H1 (cell line): ENCODE measurements at regions not wholly inside any gene's neighbourhood (a gene's known extent, or its start where the extent isn't known, plus 50 kb on each side); places are given as distances from the start of the nearest gene placed in this dataset.

Experiments
- CTCF ChIA-PET: fragments of 300-600 bp; sonication (Branson Sonifier 250); formaldehyde crosslinking; loops from one replicate; lab custom pipeline; 2021; ENCODE audit not compliant: partially characterized antibody; lab: Charles Lee
- POLR2A ChIA-PET: fragments of 300-600 bp; sonication (Branson Sonifier 250); formaldehyde crosslinking; loops from one replicate; lab custom pipeline; 2021; ENCODE audit warnings: inconsistent platforms; ENCODE audit not compliant: partially characterized antibody; lab: Charles Lee
- DNase-seq, 2 experiments: peaks; one replicate each; pipeline versions ENCODE4 v3.0.0 to v3.0.0-alpha.2; 2010 to 2022; ENCODE audit warnings: low spot score in 2 of 2, low read depth in 1 of 2, mixed read lengths in 1 of 2
- FAIRE-seq: peaks from 2 replicates; lab custom pipeline; 2011; peaks lifted over from hg19 to GRCh38; lab: Jason Lieb, UNC
- H2AFZ ChIP-seq: 2 replicates; pipeline ENCODE4 v1.8.1; 2012; ENCODE audit warnings: low read length, inconsistent platforms
- H2AK5ac ChIP-seq: 2 replicates; pipeline ENCODE4 v1.6.1; 2013; ENCODE audit warnings: low read depth, low read length
- H2BK120ac ChIP-seq: replicated peaks from 2 replicates; pipeline ENCODE3; 2013; ENCODE audit warnings: low read depth, low read length, inconsistent platforms
- H2BK12ac ChIP-seq: 2 replicates; pipeline ENCODE4 v1.6.1; 2013; ENCODE audit warnings: low read depth, low read length
- H2BK15ac ChIP-seq: 2 replicates; pipeline ENCODE4 v1.6.1; 2013; ENCODE audit warnings: low read length
- H2BK20ac ChIP-seq: 2 replicates; pipeline ENCODE4 v1.6.1; 2013; ENCODE audit warnings: low read length
- H2BK5ac ChIP-seq: 2 replicates; pipeline ENCODE4 v1.6.1; 2013; ENCODE audit warnings: low read depth, low read length
- H3K14ac ChIP-seq: 2 replicates; pipeline ENCODE4 v1.6.1; 2013; ENCODE audit warnings: inconsistent platforms; ENCODE audit not compliant: insufficient read length
- H3K18ac ChIP-seq: 2 replicates; pipeline ENCODE4 v1.6.1; 2013; ENCODE audit warnings: low read length; ENCODE audit errors: extremely low read depth
- H3K23ac ChIP-seq: 2 replicates; pipeline ENCODE4 v1.6.1; 2013; ENCODE audit warnings: inconsistent platforms; ENCODE audit not compliant: insufficient read length
- H3K23me2 ChIP-seq: 2 replicates; pipeline ENCODE4 v1.6.1; 2013; ENCODE audit warnings: low read depth, low read length
- H3K27ac ChIP-seq: 2 replicates; pipeline ENCODE4 v1.6.1; 2011; ENCODE audit warnings: low read depth, low read length, inconsistent platforms
- H3K27me3 ChIP-seq, 4 experiments: replicated peaks in 1 of 4; 1 replicate in 1 of 4; 2 replicates in 3 of 4; pipeline versions ENCODE4 v1.6.1 to v1.8.1; 2011 to 2013; ENCODE audit warnings: low read length in 3 of 4, mild to moderate bottlenecking in 3 of 4, inconsistent platforms in 2 of 4, mixed read lengths in 2 of 4, moderate library complexity in 1 of 4; ENCODE audit not compliant: control insufficient read depth in 3 of 4, insufficient read depth in 3 of 4; ENCODE audit errors: extremely low read depth in 1 of 4
- H3K36me3 ChIP-seq, 4 experiments: 2 replicates each; pipeline versions ENCODE4 v1.6.1 to v1.8.1; 2011 to 2013; ENCODE audit warnings: mild to moderate bottlenecking in 4 of 4, low read length in 3 of 4, moderate library complexity in 2 of 4, control low read depth in 1 of 4, inconsistent platforms in 1 of 4; ENCODE audit not compliant: insufficient read depth in 4 of 4, control insufficient read depth in 2 of 4
- H3K4ac ChIP-seq: replicated peaks from 2 replicates; pipeline ENCODE3; 2013; ENCODE audit warnings: low read length, low read depth, mixed read lengths, inconsistent platforms; ENCODE audit not compliant: insufficient read length
- H3K4me1 ChIP-seq, 4 experiments: replicated peaks in 1 of 4; 1 replicate in 1 of 4; 2 replicates in 3 of 4; pipeline versions ENCODE4 v1.6.1 to v1.8.1; 2011 to 2013; ENCODE audit warnings: low read length in 3 of 4, inconsistent platforms in 2 of 4, mixed read lengths in 1 of 4; ENCODE audit not compliant: insufficient read depth in 4 of 4, control insufficient read depth in 3 of 4
- H3K4me2 ChIP-seq, 2 experiments: 2 replicates each; pipeline versions ENCODE4 v1.6.1 to v1.8.1; 2011 to 2013; ENCODE audit warnings: low read depth in 2 of 2, low read length in 2 of 2, control low read depth in 1 of 2, inconsistent platforms in 1 of 2, mild to moderate bottlenecking in 1 of 2; ENCODE audit not compliant: insufficient read depth in 1 of 2
- H3K4me3 ChIP-seq, 4 experiments: fragments of 200-600, 300-600 bp in 1 of 4; sonication (generic), shearing (Covaris generic), sonication (Bioruptor Twin) in 1 of 4; 2 replicates each; pipeline versions ENCODE4 v1.5.1 to v1.8.1; 2011 to 2016; ENCODE audit warnings: low read length in 4 of 4, low read depth in 3 of 4, control low read depth in 2 of 4, inconsistent platforms in 2 of 4, mild to moderate bottlenecking in 2 of 4, mixed read lengths in 1 of 4, moderate library complexity in 1 of 4; ENCODE audit not compliant: insufficient read depth in 2 of 4; ENCODE audit errors: extremely low read depth in 1 of 4
- H3K56ac ChIP-seq: replicated peaks from 2 replicates; pipeline ENCODE3; 2013; ENCODE audit warnings: low read depth, mild to moderate bottlenecking, mixed read lengths, low read length, inconsistent platforms; ENCODE audit not compliant: insufficient read length
- H3K79me1 ChIP-seq: 2 replicates; pipeline ENCODE4 v1.6.1; 2013; ENCODE audit warnings: low read depth, low read length, control low read depth
- H3K79me2 ChIP-seq, 2 experiments: 2 replicates each; pipeline versions ENCODE4 v1.6.1 to v1.8.1; 2012 to 2013; ENCODE audit warnings: low read length in 2 of 2, mild to moderate bottlenecking in 2 of 2, inconsistent platforms in 1 of 2; ENCODE audit not compliant: insufficient read depth in 2 of 2, control insufficient read depth in 1 of 2
- H3K9ac ChIP-seq, 4 experiments: replicated peaks in 1 of 4; 1 replicate in 1 of 4; 2 replicates in 3 of 4; pipeline versions ENCODE4 v1.6.1 to v1.8.1; 2011 to 2013; ENCODE audit warnings: low read depth in 3 of 4, low read length in 3 of 4, control low read depth in 2 of 4, mild to moderate bottlenecking in 2 of 4, moderate library complexity in 2 of 4, inconsistent platforms in 1 of 4; ENCODE audit errors: extremely low read depth in 1 of 4
- H3K9me3 ChIP-seq, 2 experiments: 2 replicates each; pipeline versions ENCODE4 v1.6.1 to v1.8.1; 2012 to 2013; ENCODE audit warnings: mild to moderate bottlenecking in 2 of 2, moderate library complexity in 2 of 2, control low read depth in 1 of 2, inconsistent platforms in 1 of 2, low read depth in 1 of 2, low read length in 1 of 2, mixed read lengths in 1 of 2; ENCODE audit not compliant: insufficient read depth in 2 of 2
- H4K20me1 ChIP-seq, 2 experiments: replicated peaks in 1 of 2; 2 replicates each; pipeline versions ENCODE3 to v1.8.1; 2011 to 2013; ENCODE audit warnings: inconsistent platforms in 2 of 2, low read length in 2 of 2, mild to moderate bottlenecking in 1 of 2; ENCODE audit not compliant: insufficient read depth in 2 of 2, control insufficient read depth in 1 of 2
- H4K5ac ChIP-seq: 2 replicates; pipeline ENCODE4 v1.6.1; 2013; ENCODE audit warnings: low read length, low read depth, mixed read lengths, inconsistent platforms; ENCODE audit not compliant: insufficient read length
- H4K8ac ChIP-seq: 2 replicates; pipeline ENCODE4 v1.8.0; 2013; ENCODE audit warnings: mild to moderate bottlenecking, moderate library complexity, low read length, inconsistent platforms; ENCODE audit not compliant: insufficient read depth; ENCODE audit errors: extremely low read depth
- H4K91ac ChIP-seq: replicated peaks from 2 replicates; pipeline ENCODE3; 2013; ENCODE audit warnings: low read length, mixed read lengths, inconsistent platforms; ENCODE audit not compliant: insufficient read length
- BCL11A ChIP-seq, 2 experiments: IDR thresholded peaks; one replicate each; pipeline ENCODE4 v1.6.1; 2011; ENCODE audit warnings: low read depth in 2 of 2, low read length in 2 of 2, mild to moderate bottlenecking in 2 of 2
- BRCA1 ChIP-seq: IDR thresholded peaks from 2 replicates; pipeline ENCODE4 v1.6.1; 2012; ENCODE audit warnings: low read depth, low read length, improper control_type of control experiment
- CBX8 ChIP-seq: fragments of 300-800, 300-1000 bp; sonication (generic); IDR thresholded peaks from 2 replicates; pipeline ENCODE4 v1.7.1; 2016; ENCODE audit warnings: low read depth, low read length, borderline replicate concordance
- CEBPB ChIP-seq: IDR thresholded peaks from 2 replicates; pipeline ENCODE4 v1.6.1; 2012; ENCODE audit warnings: low read depth, low read length
- CHD2 ChIP-seq: IDR thresholded peaks from 2 replicates; pipeline ENCODE4 v1.6.1; 2012; ENCODE audit warnings: low read length, improper control_type of control experiment
- CREB1 ChIP-seq: IDR thresholded peaks from 2 replicates; pipeline ENCODE4 v1.6.1; 2012; ENCODE audit warnings: inconsistent platforms
- HDAC6 ChIP-seq: IDR thresholded peaks from one replicate; pipeline ENCODE4 v1.7.1; 2012; ENCODE audit warnings: low read depth, mild to moderate bottlenecking, inconsistent platforms, low read length, moderate library complexity
- MAX ChIP-seq: IDR thresholded peaks from 2 replicates; pipeline ENCODE4 v1.6.1; 2012; ENCODE audit warnings: inconsistent platforms
- POLR2AphosphoS5 ChIP-seq: IDR thresholded peaks from 2 replicates; pipeline ENCODE4 v1.6.1; 2011; ENCODE audit warnings: low read depth, low read length
- RBBP5 ChIP-seq: IDR thresholded peaks from 2 replicates; pipeline ENCODE4 v1.7.1; 2012; ENCODE audit warnings: low read depth, mild to moderate bottlenecking, inconsistent platforms, low read length, moderate library complexity, borderline replicate concordance
- RNF2 ChIP-seq: fragments of 200-900, 300-1000 bp; sonication (generic); IDR thresholded peaks from 2 replicates; pipeline ENCODE4 v1.7.1; 2016; ENCODE audit warnings: borderline replicate concordance, low read depth, mild to moderate bottlenecking, antibody characterized with exemption, low read length; ENCODE audit not compliant: poor library complexity, severe bottlenecking; ENCODE audit errors: missing control alignments
- TCF12 ChIP-seq: IDR thresholded peaks from 2 replicates; pipeline ENCODE4 v1.6.1; 2011; ENCODE audit warnings: low read depth, mild to moderate bottlenecking, low read length
- ZNF274 ChIP-seq: IDR thresholded peaks from 2 replicates; pipeline ENCODE4 v1.7.0; 2012; ENCODE audit warnings: low read length, borderline replicate concordance; ENCODE audit errors: extremely low read depth
- WGBS, 2 experiments: shearing (Covaris generic) in 1 of 2; methylation state at CpG; one replicate each; pipeline versions ENCODE4 v1.1.6 to v1.1.7; 2013 to 2015; ENCODE audit warnings: low lambda C conversion rate in 2 of 2, mixed read lengths in 2 of 2, inconsistent platforms in 1 of 2, low coverage in 1 of 2, missing lambda C conversion rate in 1 of 2; ENCODE audit not compliant: insufficient replicate concordance in 2 of 2, insufficient coverage in 1 of 2, insufficient read length in 1 of 2; ENCODE audit errors: extremely low coverage in 1 of 2, missing lambda C conversion rate in 1 of 2; 5-methylcytosine and 5-hydroxymethylcytosine counted together

- no peaks in the 10 kb centered on the region for H4K20me1 ChIP-seq
- H3K4me2 ChIP-seq, result no peak overlapping the region
- H3K56ac ChIP-seq, result no peak overlapping the region
- H3K4ac ChIP-seq, result no peak overlapping the region
- no peaks in the 10 kb centered on the region for H3K79me1 ChIP-seq
- no peak overlapping the region for H2BK12ac ChIP-seq
- no peak overlapping the region for H3K4me3 ChIP-seq
- H3K27me3 ChIP-seq, result no peaks in the 10 kb centered on the region
- no peak overlapping the region for H2BK120ac ChIP-seq
- no peaks in the 10 kb centered on the region for H3K79me2 ChIP-seq
- H4K8ac ChIP-seq, result no peak overlapping the region
- no peak overlapping the region for H3K14ac ChIP-seq
- no peak overlapping the region for H2BK15ac ChIP-seq
- POLR2A ChIA-PET, result no interaction called here
- DNase-seq (no peak), FAIRE-seq (no peak)
- H3K4me1 ChIP-seq, result no peaks in the 10 kb centered on the region
- no peak overlapping the region for H2BK20ac ChIP-seq
- H4K91ac ChIP-seq, result no peak overlapping the region
- H3K9ac ChIP-seq, result no peak overlapping the region
- H2AK5ac ChIP-seq, result no peak overlapping the region
- H3K9me3 ChIP-seq, result no peaks in the 10 kb centered on the region
- no peak overlapping the region for H3K27ac ChIP-seq
- no peak overlapping the region for H4K5ac ChIP-seq
- WGBS, 2 experiments, result 96% methylated on average over 1 of the region's 1 CpG; no CpG with 5 or more reads in 1 of the 2 experiments
- no peaks in the 10 kb centered on the region for H3K23me2 ChIP-seq
- H2AFZ ChIP-seq, result peak overlapping the region; percentile 93; the same call in 1 of the 2 replicates
- no peak for TF ChIP-seq CEBPB
- no peak for TF ChIP-seq ZNF274
- no peak for TF ChIP-seq RNF2
- TF ChIP-seq CBX8, result no peak
- no peak for TF ChIP-seq CREB1
- TF ChIP-seq MAX, result no peak
- TF ChIP-seq BRCA1, result no peak
- no peak for TF ChIP-seq RBBP5
- TF ChIP-seq CHD2, result no peak
- no peak for TF ChIP-seq HDAC6
- no peak for TF ChIP-seq POLR2AphosphoS5
- TF ChIP-seq BCL11A (IDR thresholded peaks at IDR 0.05; ENCODE audit: low read depth in 2 of 2, low read length in 2 of 2), result no peak
- no peak for TF ChIP-seq TCF12
- no peak overlapping the region for H2BK5ac ChIP-seq
- CTCF ChIA-PET, result interaction anchor here (1.6 kb wide), 2 partner anchors 13 to 227 kb away, joined by 3 to 5 read pairs; no protein-coding TSS in a partner anchor
- H3K23ac ChIP-seq, result no peak overlapping the region
- no peaks in the 10 kb centered on the region for H3K36me3 ChIP-seq
- no peak overlapping the region for H3K18ac ChIP-seq
Measured at GRCh38 chr7:118949031-118949430, 724.5 kb downstream of the ANKRD7 start.
